SK-N-SH (cell line): ENCODE measurements at regions not wholly inside any gene's neighbourhood (a gene's known extent, or its start where the extent isn't known, plus 50 kb on each side); places are given as distances from the start of the nearest gene placed in this dataset.

Source experiments
- CTCF ChIA-PET: fragments of 300-600, 350-600 bp; formaldehyde crosslinking; extraction: SDS; loops from one replicate; lab custom pipeline; 2021; lab: Yijun Ruan, JAX
- POLR2A ChIA-PET: fragments of 350-600 bp; sonication (Branson Sonifier 250); formaldehyde crosslinking; extraction: SDS; loops from one replicate; lab custom pipeline; 2020; ENCODE audit warnings: antibody characterized with exemption, inconsistent platforms; lab: Yijun Ruan, JAX
- DNase-seq: peaks from one replicate; pipeline ENCODE4 v3.0.0; 2012
- H2AFZ ChIP-seq: fragments of 200-600 bp; sonication (generic); 2 replicates; pipeline ENCODE4 v1.8.1; 2016; ENCODE audit warnings: antibody characterized with exemption, mild to moderate bottlenecking, low read depth
- H3F3A ChIP-seq: fragments of 200-600 bp; sonication (generic); replicated peaks from 2 replicates; pipeline ENCODE3; 2016; ENCODE audit warnings: antibody characterized with exemption, mild to moderate bottlenecking; ENCODE audit not compliant: insufficient read depth
- H3K27ac ChIP-seq, 2 experiments: fragments of 200-500 bp in 1 of 2; fragments of 200-600 bp in 1 of 2; sonication (Bioruptor generic) in 1 of 2; sonication (generic), shearing (Covaris generic) in 1 of 2; 2 replicates each; pipeline versions ENCODE4 v1.5.1 to v1.6.1; 2014 to 2016; ENCODE audit warnings: low read depth in 2 of 2, inconsistent platforms in 1 of 2, low read length in 1 of 2, mild to moderate bottlenecking in 1 of 2, mixed read lengths in 1 of 2
- H3K27me3 ChIP-seq: fragments of 200-600 bp; sonication (generic), shearing (Covaris generic); 2 replicates; pipeline ENCODE4 v1.6.1; 2016; ENCODE audit warnings: mixed run types; ENCODE audit not compliant: insufficient read depth
- H3K36me3 ChIP-seq, 2 experiments: fragments of 200-500 bp in 1 of 2; fragments of 200-600 bp in 1 of 2; sonication (Bioruptor generic) in 1 of 2; sonication (generic) in 1 of 2; replicated peaks in 1 of 2; 2 replicates each; pipeline versions ENCODE3 to v1.5.1; 2014 to 2016; ENCODE audit warnings: low read length in 1 of 2, mild to moderate bottlenecking in 1 of 2; ENCODE audit not compliant: insufficient read depth in 2 of 2, control insufficient read depth in 1 of 2
- H3K4me1 ChIP-seq, 2 experiments: fragments of 200-500 bp in 1 of 2; fragments of 200-600 bp in 1 of 2; sonication (Bioruptor generic) in 1 of 2; sonication (generic), shearing (Covaris generic) in 1 of 2; 2 replicates each; pipeline versions ENCODE4 v1.5.1 to v1.6.1; 2014 to 2016; ENCODE audit warnings: low read depth in 1 of 2, low read length in 1 of 2, mixed run types in 1 of 2; ENCODE audit not compliant: insufficient read depth in 2 of 2, control insufficient read depth in 1 of 2
- H3K4me2 ChIP-seq: fragments of 200-600 bp; sonication (generic), shearing (Covaris generic); 2 replicates; pipeline ENCODE4 v1.6.1; 2017; ENCODE audit warnings: mixed run types
- H3K4me3 ChIP-seq, 2 experiments: fragments of 200-500 bp in 1 of 2; fragments of 200-600 bp in 1 of 2; sonication (Bioruptor generic) in 1 of 2; sonication (generic), shearing (Covaris generic) in 1 of 2; 2 replicates each; pipeline versions ENCODE4 v1.5.1 to v1.8.1; 2014 to 2016; ENCODE audit warnings: low read depth in 2 of 2, inconsistent platforms in 1 of 2, low read length in 1 of 2, mild to moderate bottlenecking in 1 of 2, mixed read lengths in 1 of 2, moderate library complexity in 1 of 2
- H3K79me2 ChIP-seq: fragments of 200-600 bp; sonication (generic); 2 replicates; pipeline ENCODE4 v1.8.1; 2017; ENCODE audit warnings: mild to moderate bottlenecking; ENCODE audit not compliant: insufficient read depth
- H3K9ac ChIP-seq: fragments of 200-600 bp; sonication (generic); 2 replicates; pipeline ENCODE4 v1.6.1; 2017; ENCODE audit warnings: mixed run types
- H3K9me2 ChIP-seq: fragments of 200-600 bp; sonication (generic); 2 replicates; pipeline ENCODE4 v1.6.1; 2017; ENCODE audit warnings: mixed run types
- H3K9me3 ChIP-seq: fragments of 200-600 bp; sonication (generic); 2 replicates; pipeline ENCODE4 v1.6.1; 2017; ENCODE audit warnings: mixed run types, mild to moderate bottlenecking, moderate library complexity
- H4K20me1 ChIP-seq: fragments of 200-600 bp; sonication (generic); 2 replicates; pipeline ENCODE4 v1.6.1; 2017; ENCODE audit warnings: mild to moderate bottlenecking, mixed run types; ENCODE audit not compliant: insufficient read depth
- CHD2 ChIP-seq: fragments of 150-350 bp; IDR thresholded peaks from 2 replicates; pipeline ENCODE4 v1.6.1; 2018; ENCODE audit warnings: low read length; ENCODE audit not compliant: partially characterized antibody
- ELF1 ChIP-seq: IDR thresholded peaks from 2 replicates; pipeline ENCODE4 v1.4.0; 2012
- EP300 ChIP-seq, 2 experiments: IDR thresholded peaks; 2 replicates each; pipeline versions ENCODE4 v1.4.0 to v1.6.1; 2012; ENCODE audit warnings: borderline replicate concordance in 1 of 2, low read depth in 1 of 2, low read length in 1 of 2
- GABPA ChIP-seq: IDR thresholded peaks from 2 replicates; pipeline ENCODE4 v1.4.0; 2012; ENCODE audit warnings: low read depth, mild to moderate bottlenecking
- MEF2A ChIP-seq: IDR thresholded peaks from 2 replicates; pipeline ENCODE4 v1.4.0; 2012; ENCODE audit warnings: low read depth, borderline replicate concordance
- MXI1 ChIP-seq: IDR thresholded peaks from 2 replicates; pipeline ENCODE4 v1.6.1; 2012; ENCODE audit warnings: mild to moderate bottlenecking, low read depth, low read length, improper control_type of control experiment
- NRF1 ChIP-seq: IDR thresholded peaks from 2 replicates; pipeline ENCODE4 v1.6.1; 2012; ENCODE audit warnings: low read depth, mild to moderate bottlenecking, low read length
- POLR2AphosphoS5 ChIP-seq: IDR thresholded peaks from 2 replicates; pipeline ENCODE4 v1.6.1; 2012; ENCODE audit warnings: low read depth, low read length
- RAD21 ChIP-seq: IDR thresholded peaks from 2 replicates; pipeline ENCODE4 v1.6.1; 2012; ENCODE audit warnings: mild to moderate bottlenecking, low read length
- RCOR1 ChIP-seq: fragments of 150-350 bp; IDR thresholded peaks from 2 replicates; pipeline ENCODE4 v1.6.1; 2017; ENCODE audit warnings: antibody characterized with exemption, low read length
- RFX5 ChIP-seq: IDR thresholded peaks from 2 replicates; pipeline ENCODE4 v1.6.1; 2012; ENCODE audit warnings: mild to moderate bottlenecking, improper control_type of control experiment, low read length
- SIN3A ChIP-seq: IDR thresholded peaks from 2 replicates; pipeline ENCODE4 v1.6.1; 2012; ENCODE audit warnings: low read depth, mild to moderate bottlenecking, low read length, moderate library complexity, borderline replicate concordance
- SMC3 ChIP-seq: IDR thresholded peaks from 2 replicates; pipeline ENCODE4 v1.6.1; 2012; ENCODE audit warnings: low read depth, low read length, improper control_type of control experiment
- TAF1 ChIP-seq: IDR thresholded peaks from 2 replicates; pipeline ENCODE4 v1.6.1; 2012; ENCODE audit warnings: low read depth, mild to moderate bottlenecking, low read length, moderate library complexity, borderline replicate concordance
- TEAD4 ChIP-seq: IDR thresholded peaks from 2 replicates; pipeline ENCODE4 v1.4.0; 2012; ENCODE audit warnings: mild to moderate bottlenecking, borderline replicate concordance; ENCODE audit not compliant: insufficient read depth
- YY1 ChIP-seq: IDR thresholded peaks from 2 replicates; pipeline ENCODE4 v1.4.0; 2012; ENCODE audit warnings: low read depth, mild to moderate bottlenecking
- WGBS: methylation state at CpG from one replicate; pipeline ENCODE4 v1.1.6; 2017; ENCODE audit warnings: low lambda C conversion rate; 5-methylcytosine and 5-hydroxymethylcytosine counted together
- TF ChIP-seq, protein P1 (sequence below): IDR thresholded peaks from 2 replicates; pipeline ENCODE4; 2012
- TF ChIP-seq, protein P2 (sequence below): IDR thresholded peaks from 2 replicates; pipeline ENCODE4 v1.4.0; 2012; ENCODE audit warnings: low read depth
- TF ChIP-seq, protein P3 (sequence below): IDR thresholded peaks from 2 replicates; pipeline ENCODE4 v1.4.0; 2012; ENCODE audit warnings: low read depth, borderline replicate concordance
- TF ChIP-seq, protein P4 (sequence below): fragments of 200-600 bp; sonication (generic); IDR thresholded peaks from 2 replicates; pipeline ENCODE4 v1.6.1; 2017; ENCODE audit warnings: antibody characterized with exemption, mild to moderate bottlenecking, moderate library complexity

DNA sequence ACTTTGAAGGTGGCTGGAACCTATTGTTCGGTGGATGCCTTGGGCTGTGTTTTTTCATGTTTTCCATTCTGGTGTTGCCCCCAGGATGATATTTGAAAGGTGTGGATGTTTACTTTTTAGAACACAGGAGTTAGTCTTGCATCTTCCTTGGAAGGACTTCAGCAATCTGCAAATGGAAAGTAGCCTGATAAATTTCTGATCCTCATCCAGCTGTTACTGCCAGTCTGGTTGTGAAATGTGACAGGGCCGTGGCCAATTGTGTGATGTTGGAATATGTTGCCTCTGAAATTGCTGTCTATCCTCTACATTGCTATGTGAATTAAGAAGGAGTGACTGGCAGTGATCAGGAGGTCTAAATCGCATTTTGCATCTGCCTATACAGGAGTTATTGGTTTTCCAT is 382.5 kb upstream of the C2CD4B start:
- 88% methylated on average over 3 of the region's 3 CpGs for WGBS
- TF ChIP-seq TAF1 = no peak
- TF ChIP-seq POLR2AphosphoS5 = no peak
- no peak for TF ChIP-seq MXI1
- TF ChIP-seq, protein P1, sequence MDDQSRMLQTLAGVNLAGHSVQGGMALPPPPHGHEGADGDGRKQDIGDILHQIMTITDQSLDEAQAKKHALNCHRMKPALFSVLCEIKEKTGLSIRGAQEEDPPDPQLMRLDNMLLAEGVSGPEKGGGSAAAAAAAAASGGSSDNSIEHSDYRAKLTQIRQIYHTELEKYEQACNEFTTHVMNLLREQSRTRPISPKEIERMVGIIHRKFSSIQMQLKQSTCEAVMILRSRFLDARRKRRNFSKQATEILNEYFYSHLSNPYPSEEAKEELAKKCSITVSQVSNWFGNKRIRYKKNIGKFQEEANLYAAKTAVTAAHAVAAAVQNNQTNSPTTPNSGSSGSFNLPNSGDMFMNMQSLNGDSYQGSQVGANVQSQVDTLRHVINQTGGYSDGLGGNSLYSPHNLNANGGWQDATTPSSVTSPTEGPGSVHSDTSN = no peak
- no peak for TF ChIP-seq RAD21
- TF ChIP-seq SMC3 = no peak
- no peak for TF ChIP-seq RCOR1
- TF ChIP-seq, all 33 proteins: peak for 0
- Histone ChIP-seq H2AFZ (no peak overlapping the region), H3K27ac (no peak overlapping the region), H3K27me3 (no peaks in the 10 kb centered on the region), H3K9me3 (no peaks in the 10 kb centered on the region), H3K9me2 (no peaks in the 10 kb centered on the region), H3K4me1 (peaks cover 6% of the 10 kb centered on the region in 2 experiments; a peak in 1 of 4 replicates), H3K79me2 (no peaks in the 10 kb centered on the region), H3K4me3 (no peak overlapping the region), H3K4me2 (no peak overlapping the region), H4K20me1 (no peaks in the 10 kb centered on the region), H3F3A (peaks cover 11% of the 10 kb centered on the region), H3K36me3 (no peaks in the 10 kb centered on the region), H3K9ac (no peak overlapping the region)
- ChIA-PET CTCF (interaction anchor here (1.0 to 3.6 kb wide), 3 partner anchors 10 to 98 kb away, joined by 3 to 16 read pairs (median 9); no protein-coding TSS in a partner anchor), POLR2A (no interaction called here)
- DNase-seq = no peak

DNA sequence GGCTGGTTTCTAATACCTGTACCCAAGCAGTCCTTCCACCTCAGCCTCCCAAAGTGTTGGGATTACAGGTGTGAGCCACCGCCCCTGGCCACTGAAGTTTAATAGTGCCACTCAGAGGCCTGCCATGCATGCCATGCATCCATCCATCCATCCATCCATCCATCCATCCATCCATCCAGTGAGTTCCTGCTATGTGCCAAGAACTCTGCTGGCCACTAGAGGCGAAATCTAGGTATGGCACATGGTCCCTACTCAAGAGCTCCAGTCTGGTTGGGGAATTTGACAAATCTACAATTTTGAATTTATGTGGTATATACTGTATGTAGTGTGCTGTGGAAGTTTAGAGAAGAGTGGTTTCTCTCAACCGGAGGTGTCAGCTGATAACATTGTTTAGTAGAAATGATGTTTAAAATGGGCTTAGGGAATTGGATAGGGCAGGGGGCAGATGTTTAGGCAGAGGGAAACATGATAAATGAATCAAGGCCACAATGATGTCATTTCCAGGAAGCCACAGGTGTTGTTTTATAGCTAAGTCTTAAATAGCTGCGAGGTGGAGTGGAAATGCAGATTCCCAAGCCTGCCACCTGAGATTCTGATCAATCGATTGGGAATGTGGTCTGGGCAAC is 384.4 kb upstream of the C2CD4B start:
- H3K9me2 ChIP-seq = no peaks in the 10 kb centered on the region
- H3F3A ChIP-seq = peaks cover 11% of the 10 kb centered on the region
- no peaks in the 10 kb centered on the region; the same call in 1 of the 2 replicates for H3K79me2 ChIP-seq
- no peak for TF ChIP-seq EP300 (IDR thresholded peaks at IDR 0.05; ENCODE audit: borderline replicate concordance in 1 of 2, low read depth in 1 of 2, low read length in 1 of 2)
- TF ChIP-seq SMC3 = peak; percentile 29; the same call in 1 of the 2 replicates
- TF ChIP-seq MXI1 = no peak
- TF ChIP-seq, protein P2, sequence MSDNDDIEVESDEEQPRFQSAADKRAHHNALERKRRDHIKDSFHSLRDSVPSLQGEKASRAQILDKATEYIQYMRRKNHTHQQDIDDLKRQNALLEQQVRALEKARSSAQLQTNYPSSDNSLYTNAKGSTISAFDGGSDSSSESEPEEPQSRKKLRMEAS = 0 out of 2 replicates have a peak, but pooled peaks have one; percentile 25
- no peak for TF ChIP-seq NRF1
- TF ChIP-seq, protein P3, sequence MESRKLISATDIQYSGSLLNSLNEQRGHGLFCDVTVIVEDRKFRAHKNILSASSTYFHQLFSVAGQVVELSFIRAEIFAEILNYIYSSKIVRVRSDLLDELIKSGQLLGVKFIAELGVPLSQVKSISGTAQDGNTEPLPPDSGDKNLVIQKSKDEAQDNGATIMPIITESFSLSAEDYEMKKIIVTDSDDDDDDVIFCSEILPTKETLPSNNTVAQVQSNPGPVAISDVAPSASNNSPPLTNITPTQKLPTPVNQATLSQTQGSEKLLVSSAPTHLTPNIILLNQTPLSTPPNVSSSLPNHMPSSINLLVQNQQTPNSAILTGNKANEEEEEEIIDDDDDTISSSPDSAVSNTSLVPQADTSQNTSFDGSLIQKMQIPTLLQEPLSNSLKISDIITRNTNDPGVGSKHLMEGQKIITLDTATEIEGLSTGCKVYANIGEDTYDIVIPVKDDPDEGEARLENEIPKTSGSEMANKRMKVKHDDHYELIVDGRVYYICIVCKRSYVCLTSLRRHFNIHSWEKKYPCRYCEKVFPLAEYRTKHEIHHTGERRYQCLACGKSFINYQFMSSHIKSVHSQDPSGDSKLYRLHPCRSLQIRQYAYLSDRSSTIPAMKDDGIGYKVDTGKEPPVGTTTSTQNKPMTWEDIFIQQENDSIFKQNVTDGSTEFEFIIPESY = no peak
- no peak for TF ChIP-seq SIN3A
- TF ChIP-seq RAD21 = peak; percentile 64
- TF ChIP-seq GABPA = no peak
- TF ChIP-seq, protein P1 = no peak
- TF ChIP-seq, protein P4, sequence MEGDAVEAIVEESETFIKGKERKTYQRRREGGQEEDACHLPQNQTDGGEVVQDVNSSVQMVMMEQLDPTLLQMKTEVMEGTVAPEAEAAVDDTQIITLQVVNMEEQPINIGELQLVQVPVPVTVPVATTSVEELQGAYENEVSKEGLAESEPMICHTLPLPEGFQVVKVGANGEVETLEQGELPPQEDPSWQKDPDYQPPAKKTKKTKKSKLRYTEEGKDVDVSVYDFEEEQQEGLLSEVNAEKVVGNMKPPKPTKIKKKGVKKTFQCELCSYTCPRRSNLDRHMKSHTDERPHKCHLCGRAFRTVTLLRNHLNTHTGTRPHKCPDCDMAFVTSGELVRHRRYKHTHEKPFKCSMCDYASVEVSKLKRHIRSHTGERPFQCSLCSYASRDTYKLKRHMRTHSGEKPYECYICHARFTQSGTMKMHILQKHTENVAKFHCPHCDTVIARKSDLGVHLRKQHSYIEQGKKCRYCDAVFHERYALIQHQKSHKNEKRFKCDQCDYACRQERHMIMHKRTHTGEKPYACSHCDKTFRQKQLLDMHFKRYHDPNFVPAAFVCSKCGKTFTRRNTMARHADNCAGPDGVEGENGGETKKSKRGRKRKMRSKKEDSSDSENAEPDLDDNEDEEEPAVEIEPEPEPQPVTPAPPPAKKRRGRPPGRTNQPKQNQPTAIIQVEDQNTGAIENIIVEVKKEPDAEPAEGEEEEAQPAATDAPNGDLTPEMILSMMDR = peak; percentile 66
- no peak for TF ChIP-seq TAF1
- TF ChIP-seq ELF1 = no peak
- TF ChIP-seq TEAD4 = no peak
- TF ChIP-seq RFX5 = no peak
- TF ChIP-seq YY1 = no peak
- TF ChIP-seq CHD2 = no peak
- no peak for TF ChIP-seq MEF2A
- TF ChIP-seq, all 33 proteins: peak for 4
- Histone ChIP-seq H3K27ac (no peak overlapping the region), H3K9me3 (no peaks in the 10 kb centered on the region), H3K36me3 (no peaks in the 10 kb centered on the region), H3K27me3 (no peaks in the 10 kb centered on the region), H3K4me2 (no peak overlapping the region), H2AFZ (no peak overlapping the region), H3K9ac (no peak overlapping the region), H4K20me1 (no peaks in the 10 kb centered on the region), H3K4me3 (no peak overlapping the region), H3K4me1 (peaks cover 6% of the 10 kb centered on the region in 2 experiments; a peak in 2 of 4 replicates)
- POLR2A ChIA-PET = no interaction called here
- CTCF ChIA-PET = interaction anchor here (0.6 to 3.6 kb wide), 17 partner anchors 9 to 295 kb away, joined by 3 to 17 read pairs (median 4); no protein-coding TSS in a partner anchor
- peak; percentile 41 for DNase-seq
- 84% methylated on average over 5 of the region's 5 CpGs for WGBS
